Neutrophil (primary cell): ENCODE measurements at regions not wholly inside any gene's neighbourhood (a gene's known extent, or its start where the extent isn't known, plus 50 kb on each side); places are given as distances from the start of the nearest gene placed in this dataset.

ENCODE experiments used
- H3K27ac ChIP-seq: fragments of 200-600 bp; sonication (generic); 2 replicates; pipeline ENCODE4 v1.5.1; 2016; ENCODE audit warnings: mild to moderate bottlenecking, moderate library complexity
- H3K27me3 ChIP-seq: fragments of 200-600 bp; sonication (generic); 2 replicates; pipeline ENCODE4 v1.6.0; 2016; ENCODE audit warnings: mild to moderate bottlenecking
- H3K36me3 ChIP-seq: fragments of 200-600 bp; sonication (generic); 2 replicates; pipeline ENCODE4 v1.5.1; 2017
- H3K4me1 ChIP-seq, 2 experiments: fragments of 200-600 bp in 1 of 2; sonication (generic) in 1 of 2; 1 replicate in 1 of 2; 2 replicates in 1 of 2; pipeline versions ENCODE4 v1.5.1 to v1.6.1; 2013 to 2016; ENCODE audit warnings: low read depth in 1 of 2, low read length in 1 of 2, mild to moderate bottlenecking in 1 of 2, moderate library complexity in 1 of 2; ENCODE audit not compliant: control insufficient read depth in 1 of 2, insufficient read depth in 1 of 2
- H3K4me3 ChIP-seq, 2 experiments: fragments of 200-600 bp in 1 of 2; sonication (generic) in 1 of 2; 1 replicate in 1 of 2; 2 replicates in 1 of 2; pipeline ENCODE4 v1.5.1; 2013 to 2016; ENCODE audit warnings: low read depth in 1 of 2, low read length in 1 of 2, mild to moderate bottlenecking in 1 of 2, moderate library complexity in 1 of 2
- H3K9me3 ChIP-seq: fragments of 200-600 bp; sonication (generic); 2 replicates; pipeline ENCODE4 v1.5.1; 2016
- CTCF ChIP-seq: fragments of 200-600 bp; sonication (generic); IDR thresholded peaks from 2 replicates; pipeline ENCODE4 v1.5.1; 2016; ENCODE audit warnings: antibody characterized with exemption

GRCh38 chr5:68652534-68652965 lies 437.0 kb downstream of the PIK3R1 start:
- Histone ChIP-seq H3K36me3 (no peaks in the 10 kb centered on the region), H3K27ac (no peak overlapping the region), H3K27me3 (no peaks in the 10 kb centered on the region), H3K4me1 (no peaks in the 10 kb centered on the region), H3K4me3 (no peak overlapping the region), H3K9me3 (no peaks in the 10 kb centered on the region)
- TF ChIP-seq CTCF, result no peak

GRCh38 chr5:68653471-68653870 lies 437.9 kb downstream of the PIK3R1 start:
- Histone ChIP-seq H3K27me3 (no peaks in the 10 kb centered on the region), H3K9me3 (no peaks in the 10 kb centered on the region), H3K36me3 (no peaks in the 10 kb centered on the region), H3K4me1 (no peaks in the 10 kb centered on the region), H3K4me3 (no peak overlapping the region), H3K27ac (no peak overlapping the region)
- no peak for TF ChIP-seq CTCF

GRCh38 chr5:68657055-68657961 lies 436.5 kb upstream of the SLC30A5 start:
- no peaks in the 10 kb centered on the region for H3K9me3 ChIP-seq
- H3K27ac ChIP-seq, result no peak overlapping the region
- no peaks in the 10 kb centered on the region for H3K27me3 ChIP-seq
- H3K4me3 ChIP-seq, result no peak overlapping the region
- H3K36me3 ChIP-seq, result no peaks in the 10 kb centered on the region
- no peaks in the 10 kb centered on the region for H3K4me1 ChIP-seq
- no peak for TF ChIP-seq CTCF

- no peaks in the 10 kb centered on the region for H3K36me3 ChIP-seq
- no peaks in the 10 kb centered on the region for H3K27me3 ChIP-seq
- no peaks in the 10 kb centered on the region for H3K9me3 ChIP-seq
- no peak for TF ChIP-seq CTCF
- no peak overlapping the region for H3K27ac ChIP-seq
- H3K4me1 ChIP-seq, result no peaks in the 10 kb centered on the region
- H3K4me3 ChIP-seq, result no peak overlapping the region
These were observed 434.9 kb upstream of the SLC30A5 start for GRCh38 chr5:68658810-68659372.

GRCh38 chr5:68659881-68660280 lies 433.9 kb upstream of the SLC30A5 start:
- Histone ChIP-seq H3K9me3 (no peaks in the 10 kb centered on the region), H3K27me3 (no peaks in the 10 kb centered on the region), H3K4me1 (no peaks in the 10 kb centered on the region), H3K36me3 (no peaks in the 10 kb centered on the region), H3K27ac (no peak overlapping the region), H3K4me3 (no peak overlapping the region)
- no peak for TF ChIP-seq CTCF
